ENCODE measurements at regions not wholly inside any gene's neighbourhood (a gene's known extent, or its start where the extent isn't known, plus 50 kb on each side); places are given as distances from the start of the nearest gene placed in this dataset.
"Not testable (repeated sequence)": the region's sequence is repeated elsewhere in the genome, so short reads cannot be mapped to it uniquely, and the experiment has no call there.

DNA sequence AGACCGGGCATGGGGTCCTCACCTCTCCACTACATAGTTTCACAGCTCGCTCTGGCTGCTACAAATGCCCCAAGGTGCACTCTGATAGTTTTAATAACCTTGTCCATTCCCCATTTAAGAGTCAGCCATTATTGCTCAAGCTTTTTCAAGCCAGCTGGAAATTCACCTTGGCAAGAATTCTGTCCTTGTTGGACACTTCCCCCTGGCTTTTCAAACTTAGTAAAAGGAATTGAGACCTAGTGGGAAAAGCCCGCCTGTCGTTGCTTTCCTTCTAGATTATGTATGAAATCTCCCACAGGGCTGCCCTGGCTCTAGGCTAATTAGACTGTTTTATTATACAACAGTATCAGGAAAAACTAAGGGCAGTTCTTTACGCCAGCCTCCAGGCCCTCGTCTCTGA, 293.7 kb upstream of the GADL1 start:
- no peak for DNase-seq

DNA sequence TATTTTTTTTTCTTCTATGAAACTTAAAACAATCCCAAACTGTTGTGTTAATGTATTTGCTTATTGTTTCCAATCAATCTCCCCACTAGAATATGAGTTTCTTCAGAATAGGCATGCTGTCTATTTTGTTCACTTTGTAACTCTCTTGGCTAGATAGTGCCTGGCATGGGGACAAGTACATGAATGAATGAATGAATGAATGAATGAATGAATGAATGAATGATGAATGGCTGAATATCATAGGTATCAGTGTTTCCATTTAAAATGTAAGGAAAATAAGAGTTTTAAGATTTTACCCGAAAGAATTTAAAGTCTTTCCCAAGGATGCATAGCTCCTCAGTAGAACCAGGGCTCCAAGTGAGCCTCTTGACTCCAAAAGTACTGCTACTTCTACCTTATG, 294.9 kb upstream of the GADL1 start:
- DNase-seq = no peak

DNA sequence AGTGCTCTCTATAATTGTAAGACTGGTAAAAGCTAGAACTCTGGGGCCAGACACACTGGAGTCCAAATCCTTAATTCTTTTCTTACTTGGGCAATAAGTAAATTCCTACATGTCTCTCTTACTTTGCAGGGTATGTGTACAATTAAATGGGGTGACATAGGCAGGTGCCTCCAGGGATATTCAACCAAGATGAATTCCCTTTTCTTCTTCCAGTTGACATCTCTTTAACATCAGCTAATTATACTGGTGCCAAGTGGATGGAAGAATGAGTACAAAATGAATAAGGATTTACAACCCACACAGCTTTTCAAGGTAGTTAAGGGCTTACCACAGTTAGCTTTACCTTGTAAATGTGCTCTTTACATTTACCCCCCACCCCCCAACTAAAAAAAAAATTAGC, 295.5 kb upstream of the GADL1 start:
- no peak for DNase-seq

DNA sequence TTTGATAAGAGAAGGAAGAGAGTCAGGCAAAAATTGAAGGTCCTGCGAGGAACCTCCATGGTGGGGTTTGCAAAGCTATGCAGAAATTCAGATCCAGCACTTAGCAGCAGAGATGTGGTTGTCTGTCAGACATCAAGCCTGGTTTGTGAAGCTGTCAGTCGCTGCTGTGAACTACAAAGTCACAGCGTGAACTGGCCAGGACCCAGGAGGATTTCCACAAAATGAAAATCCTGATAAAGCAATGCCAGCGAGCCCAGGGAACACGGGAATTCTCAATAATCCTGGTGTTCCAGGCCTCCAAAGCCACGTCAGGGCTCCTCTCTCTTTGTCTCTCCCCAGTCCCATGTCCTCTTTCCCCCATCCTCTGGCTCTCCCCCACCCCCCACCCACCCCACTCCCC, 296.9 kb upstream of the GADL1 start:
- DNase-seq = no peak

DNA sequence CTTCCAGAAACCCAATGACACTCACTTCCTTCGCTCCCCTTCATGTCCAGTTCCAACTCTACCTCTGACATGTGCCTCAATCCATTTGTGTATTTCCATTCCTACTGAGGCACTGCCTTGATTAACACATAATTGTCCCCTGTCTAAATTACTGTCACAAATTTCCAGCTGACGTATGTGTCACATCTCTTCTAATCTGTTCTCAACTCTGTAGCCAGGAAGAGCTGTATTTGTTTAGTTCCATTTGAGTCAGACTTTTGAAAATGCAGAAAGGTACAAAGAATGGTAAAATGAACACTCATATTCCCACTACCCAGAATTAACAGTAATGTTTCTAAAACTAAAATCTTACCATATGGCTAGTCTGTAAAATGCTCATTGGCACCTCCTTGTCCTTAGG, 299.0 kb upstream of the GADL1 start:
- no peak for DNase-seq

DNA sequence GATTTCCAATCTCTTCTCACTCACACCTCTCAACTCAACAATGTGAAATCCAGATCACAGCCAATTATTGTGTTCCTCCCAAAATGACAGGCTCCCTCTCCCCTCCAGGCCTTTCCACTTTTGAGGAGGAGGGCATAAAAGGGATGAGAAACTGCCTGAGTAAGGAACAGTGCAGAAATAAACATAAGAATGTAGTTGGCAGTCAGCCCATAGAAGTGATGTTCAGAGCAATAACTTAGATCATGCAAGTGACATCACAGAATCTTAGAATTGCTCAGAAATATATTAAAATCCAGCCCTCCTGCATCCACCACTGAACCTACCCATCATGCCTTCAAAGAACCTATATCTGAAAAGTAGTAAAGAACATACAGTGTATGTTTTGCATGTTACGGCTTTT, 299.4 kb upstream of the GADL1 start:
- no peak for DNase-seq

DNA sequence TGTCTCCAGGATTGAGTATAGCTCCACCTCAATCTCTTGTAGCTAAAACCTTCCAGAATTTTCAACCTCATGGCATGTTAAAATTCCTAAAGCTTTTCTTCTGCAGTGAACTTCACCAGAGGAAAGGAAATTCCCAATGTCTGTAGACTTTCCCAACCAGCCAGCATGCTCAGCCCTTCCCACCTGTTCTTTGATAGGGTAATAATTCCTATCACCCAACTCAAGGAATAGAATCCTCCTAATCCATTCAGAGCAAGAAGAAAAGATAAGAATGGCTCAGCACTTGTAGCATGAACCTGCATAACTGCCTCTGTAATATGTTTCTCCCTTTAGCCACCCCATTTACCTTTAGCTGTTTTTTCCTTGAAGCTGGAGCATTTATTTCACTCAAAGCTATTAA, 301.8 kb upstream of the GADL1 start:
- no peak for DNase-seq

DNA sequence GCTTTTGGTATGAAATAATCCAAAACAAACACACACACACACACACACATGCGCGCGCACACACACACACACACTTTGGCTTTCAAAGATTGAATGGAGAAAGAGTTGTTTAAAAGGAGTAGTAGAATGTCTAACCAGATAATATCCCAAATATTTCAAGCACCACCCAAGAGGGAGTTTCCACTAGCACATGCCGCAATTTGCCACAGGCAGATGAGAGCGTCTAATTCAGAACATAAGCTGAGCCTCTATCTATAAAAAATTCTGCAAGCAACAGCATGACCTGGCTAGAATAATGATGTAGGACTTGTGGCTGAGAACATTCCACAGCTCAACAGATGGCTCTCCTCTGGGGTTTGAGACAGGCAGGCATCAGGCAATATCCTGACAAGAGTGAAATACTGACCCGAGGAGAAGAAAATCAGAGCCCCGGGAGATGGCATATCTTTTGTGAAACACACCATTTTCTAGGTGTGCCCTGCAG, 302.5 kb upstream of the GADL1 start:
- no peak for DNase-seq

DNA sequence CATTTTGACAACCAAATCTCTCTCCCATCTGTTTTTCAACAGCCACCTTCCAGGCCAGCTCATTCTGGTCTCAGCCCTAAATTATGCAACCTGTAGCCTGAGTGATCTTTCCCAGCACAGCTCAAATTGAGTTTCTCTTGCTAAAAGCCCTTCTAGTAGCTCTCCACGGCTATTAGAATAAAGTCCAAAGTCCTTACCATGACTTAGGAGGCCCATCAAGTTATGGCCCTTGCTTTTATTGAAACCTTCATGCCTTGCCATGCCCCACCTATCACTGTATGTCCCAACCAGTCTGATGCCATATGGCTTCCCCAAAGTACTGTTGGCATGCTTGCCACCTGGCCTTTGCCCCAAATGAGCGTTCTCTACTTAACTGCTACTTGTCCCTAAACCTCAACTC, 303.5 kb upstream of the GADL1 start:
- no peak for DNase-seq

DNA sequence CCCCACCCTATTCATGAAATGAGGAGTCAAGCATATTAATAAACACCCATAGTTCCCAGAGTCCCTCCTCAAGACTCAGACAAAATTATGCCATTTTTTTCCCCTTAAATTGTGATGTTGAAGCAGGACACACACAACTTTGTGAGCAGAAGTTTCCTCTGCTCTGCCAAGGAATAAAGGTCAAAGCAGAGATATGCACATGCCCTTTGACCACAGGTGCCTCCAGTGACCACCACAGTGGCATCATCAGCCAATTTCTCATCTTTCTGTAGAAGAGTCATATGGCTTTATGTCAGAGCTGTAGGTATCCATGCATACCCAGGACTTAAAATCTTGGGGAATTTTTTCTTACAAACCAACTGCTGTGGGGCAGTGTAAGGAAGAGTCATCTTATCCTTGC, 304.4 kb upstream of the GADL1 start:
- no peak for DNase-seq

DNA sequence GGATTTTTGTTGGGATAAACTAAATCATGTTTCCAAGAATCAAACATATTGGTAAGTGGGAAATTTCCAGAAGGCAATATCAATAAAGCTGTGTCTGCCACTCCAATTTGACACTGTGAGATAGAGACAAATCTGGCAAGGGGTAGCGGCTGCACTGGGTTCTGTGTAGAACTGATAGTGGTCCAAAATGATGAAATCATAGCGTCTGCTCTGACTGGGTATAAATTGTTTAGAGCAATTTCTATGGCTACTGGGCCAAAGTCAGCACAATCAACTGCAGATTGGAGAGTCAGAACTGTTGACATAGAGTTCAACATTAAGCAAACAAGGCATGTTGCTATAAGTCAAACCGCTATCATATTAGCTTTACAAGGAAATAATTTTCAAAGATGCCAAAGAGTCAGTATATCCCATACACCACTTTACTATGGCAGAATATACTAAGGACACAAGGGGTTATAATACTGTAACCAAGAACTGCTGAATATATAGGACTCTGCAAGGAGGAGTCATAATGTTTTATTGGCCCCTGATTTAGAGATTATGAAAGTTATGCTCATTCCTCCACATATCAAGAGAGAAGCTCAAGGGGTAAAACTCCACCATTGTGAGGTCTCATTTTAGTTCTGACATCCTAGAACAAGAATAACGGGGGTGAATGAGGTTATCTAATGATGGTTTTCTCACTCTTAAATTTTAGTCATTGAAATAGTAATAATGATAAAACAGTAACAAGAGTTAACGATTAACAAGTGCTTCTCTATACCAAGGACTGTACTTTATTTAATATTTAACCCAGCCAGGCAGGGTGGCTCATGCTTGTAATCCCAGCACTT, 309.7 kb upstream of the GADL1 start:
- DNase-seq = no peak

DNA sequence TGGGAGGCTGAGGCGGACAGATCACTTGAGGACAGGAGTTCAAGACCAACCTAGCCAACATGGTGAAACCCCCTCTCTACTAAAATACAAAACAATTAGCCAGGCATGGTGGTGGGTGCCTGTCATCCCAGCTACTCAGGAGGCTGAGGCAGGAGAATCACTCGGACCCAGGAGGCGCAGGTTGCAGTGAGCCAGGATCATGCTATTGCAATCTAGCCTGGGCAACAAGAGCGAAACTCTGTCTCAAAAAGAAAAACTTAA, 310.3 kb upstream of the GADL1 start:
- not testable (repeated sequence) for DNase-seq

DNA sequence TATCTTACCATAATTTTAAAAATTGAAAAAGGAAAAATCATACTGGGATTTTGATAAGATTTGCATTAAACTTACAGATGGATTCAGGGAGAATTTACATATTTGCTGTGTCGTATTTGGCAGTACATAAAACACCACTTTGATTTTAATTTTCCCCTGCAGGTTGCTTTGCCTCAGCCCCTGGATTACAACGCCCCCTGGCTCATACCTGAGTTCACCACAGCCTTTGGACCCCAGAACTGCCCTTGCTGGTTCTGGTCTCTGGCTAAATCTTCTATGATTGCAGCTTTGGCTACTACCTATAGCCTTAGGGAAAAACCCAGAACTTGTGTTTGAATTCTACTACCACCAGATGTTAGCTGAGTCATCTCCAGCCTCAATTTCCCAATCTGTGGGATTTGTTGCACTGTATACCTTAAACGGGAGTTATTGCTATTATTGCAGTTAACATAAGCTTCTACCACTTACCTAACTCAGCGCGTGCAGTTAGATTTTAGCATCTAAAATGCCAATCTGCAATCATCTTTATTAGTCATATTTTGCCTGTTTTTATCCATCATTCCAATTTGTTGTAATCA, 315.7 kb upstream of the GADL1 start:
- no peak for DNase-seq

DNA sequence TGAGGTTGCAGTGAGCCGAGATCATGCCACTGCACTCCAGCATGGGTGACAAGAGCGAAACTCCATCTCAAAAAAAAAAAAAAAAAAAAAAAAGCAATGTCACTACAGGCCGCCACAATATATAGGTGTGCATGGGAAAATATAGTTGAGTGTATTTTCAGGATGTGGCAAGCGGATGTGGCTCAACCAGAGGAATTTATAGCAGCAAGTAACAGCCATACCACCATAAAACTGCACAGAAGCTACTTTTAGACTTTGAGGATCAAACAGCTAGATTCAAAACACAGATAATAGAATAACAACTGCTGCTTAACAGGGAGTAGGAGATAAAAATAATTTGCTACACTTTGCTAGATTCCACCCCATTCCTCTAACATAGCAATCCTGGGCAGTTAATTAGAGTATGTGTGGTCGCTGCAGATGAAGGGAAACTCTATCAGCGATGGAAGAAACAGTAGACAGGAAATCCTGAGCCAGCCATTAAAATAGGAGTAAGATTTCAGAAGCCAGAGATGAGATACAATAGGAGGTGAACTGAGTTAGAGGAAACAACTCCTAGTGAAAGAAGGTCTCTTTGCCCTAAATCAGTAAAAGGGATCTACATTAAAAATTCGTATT, 318.7 kb upstream of the STT3B start:
- peak; percentile 61 for DNase-seq

DNA sequence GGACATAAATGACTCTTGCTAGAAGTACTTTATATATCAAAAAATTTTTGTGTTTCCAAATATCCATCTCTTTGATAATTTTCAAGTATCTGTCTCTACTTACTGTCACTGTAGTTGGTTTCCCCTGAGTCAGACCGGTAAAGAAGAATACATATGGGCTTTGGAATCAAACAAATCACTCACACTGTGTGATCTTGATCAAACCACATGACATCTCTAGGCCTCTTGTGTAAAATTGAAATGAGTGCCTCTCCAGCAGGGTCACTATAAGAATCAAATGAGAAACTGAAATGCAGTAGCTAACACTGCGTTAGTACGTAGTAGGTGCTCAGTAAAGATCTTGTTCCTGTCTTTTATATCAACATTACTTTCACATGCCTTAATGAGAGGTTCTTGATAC, 314.6 kb upstream of the STT3B start:
- DNase-seq = no peak

DNA sequence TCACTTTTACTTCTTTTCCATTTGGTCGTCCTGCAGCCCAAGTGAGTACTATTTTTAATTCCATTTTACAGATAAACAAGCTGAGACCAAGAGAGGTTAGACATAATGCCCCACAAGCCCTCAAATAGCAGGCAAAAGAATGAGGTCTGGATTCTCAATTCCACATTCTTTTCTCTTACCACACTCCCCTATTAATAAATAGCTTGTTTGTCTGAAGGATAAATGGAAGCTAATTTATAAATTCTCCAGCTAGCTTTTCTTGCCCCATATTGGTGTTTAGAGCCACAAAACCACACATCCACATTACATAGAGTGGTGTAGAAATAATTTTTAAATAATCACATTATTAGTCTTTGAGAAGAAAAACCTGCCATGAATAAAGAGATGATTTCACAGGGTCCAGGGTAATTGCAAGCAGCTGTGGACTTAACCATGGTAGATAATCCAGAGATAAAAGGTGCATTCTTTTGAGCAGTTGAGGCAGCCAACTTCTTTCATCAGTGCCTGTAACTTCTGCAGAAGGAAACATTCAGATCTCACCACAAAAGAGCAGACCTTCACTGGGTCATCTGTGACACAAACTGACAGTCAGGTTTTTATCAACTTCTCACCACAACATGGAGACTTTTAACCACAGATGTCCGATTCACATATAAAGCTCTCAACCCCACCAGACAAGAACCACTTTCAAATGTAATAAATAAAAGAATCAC, 313.4 kb upstream of the STT3B start:
- DNase-seq = peak; percentile 29

DNA sequence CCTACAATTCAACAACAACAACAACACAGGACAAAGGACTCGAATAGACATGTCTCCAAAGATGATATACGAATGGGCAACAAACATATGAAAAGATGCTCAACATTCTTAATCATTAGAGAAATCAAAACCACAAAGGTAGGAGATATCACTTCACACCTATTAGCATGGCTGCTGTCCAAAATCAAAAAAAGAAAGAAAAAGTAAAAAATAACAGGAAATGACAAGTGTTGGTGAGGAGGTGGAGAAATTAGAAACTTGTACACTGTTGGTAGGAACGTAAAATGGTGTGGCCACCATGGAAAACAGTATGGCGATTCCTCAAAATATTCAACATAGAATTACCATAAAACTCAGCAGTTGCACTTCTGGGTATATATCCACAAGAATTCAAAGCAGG, 312.3 kb upstream of the STT3B start:
- DNase-seq = no peak

DNA sequence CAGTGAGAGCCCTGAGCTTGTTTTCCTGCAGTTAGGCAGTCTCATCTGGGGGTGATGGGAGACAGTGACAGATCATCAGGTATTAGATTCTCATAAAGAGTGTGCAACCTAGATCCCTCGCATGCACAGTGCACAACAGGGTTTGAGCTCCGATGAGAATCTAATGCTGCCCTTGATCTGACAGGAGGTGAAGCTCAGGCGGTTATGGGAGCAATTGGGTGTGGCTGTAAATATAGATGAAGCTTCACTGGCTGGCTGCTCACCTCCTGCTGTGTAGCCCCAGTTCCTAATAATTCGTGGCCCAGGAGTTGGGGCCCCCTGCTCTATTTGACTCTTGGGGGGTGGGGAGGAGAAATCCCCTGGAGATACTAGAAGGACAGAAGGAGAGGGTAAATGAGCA, 309.4 kb upstream of the STT3B start:
- DNase-seq = no peak

DNA sequence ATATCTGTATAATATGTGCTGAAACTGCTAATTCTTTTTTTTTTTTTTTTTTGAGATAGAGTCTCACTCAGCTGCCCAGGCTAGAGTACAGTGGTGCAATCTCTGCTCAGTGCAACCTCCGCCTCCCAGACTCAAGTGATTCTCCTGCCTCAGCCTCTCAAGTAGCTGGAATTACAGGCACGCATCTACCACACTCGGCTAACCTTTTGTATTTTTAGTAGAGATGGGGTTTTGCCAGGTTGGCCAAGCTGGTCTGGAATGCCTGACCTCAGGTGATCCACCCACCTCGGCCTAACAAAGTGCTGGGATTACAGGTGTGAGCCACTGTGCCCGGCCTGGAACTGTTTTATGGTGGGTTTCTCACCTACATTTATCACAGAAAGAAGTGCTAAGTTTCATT, 307.8 kb upstream of the STT3B start:
- DNase-seq = no peak

DNA sequence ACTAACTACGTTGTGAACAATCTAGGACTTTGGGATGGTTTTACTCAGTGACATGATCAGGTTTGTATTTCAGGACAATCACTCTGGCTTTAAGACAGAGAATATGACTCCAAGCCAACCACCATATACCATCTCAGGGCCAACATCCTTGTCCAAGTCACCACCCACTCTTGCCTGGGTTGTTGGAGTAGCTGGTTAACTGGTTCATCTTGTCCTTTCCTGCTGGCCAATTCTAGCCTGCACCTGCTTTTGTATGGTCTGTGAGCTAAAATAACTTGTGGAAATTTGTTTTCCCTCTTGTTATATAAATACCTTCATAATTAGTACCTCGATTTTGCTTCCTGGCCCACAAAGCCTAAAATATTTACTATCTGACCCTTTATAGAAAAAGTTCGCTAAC, 306.8 kb upstream of the STT3B start:
- peak; percentile 50 for DNase-seq

DNA sequence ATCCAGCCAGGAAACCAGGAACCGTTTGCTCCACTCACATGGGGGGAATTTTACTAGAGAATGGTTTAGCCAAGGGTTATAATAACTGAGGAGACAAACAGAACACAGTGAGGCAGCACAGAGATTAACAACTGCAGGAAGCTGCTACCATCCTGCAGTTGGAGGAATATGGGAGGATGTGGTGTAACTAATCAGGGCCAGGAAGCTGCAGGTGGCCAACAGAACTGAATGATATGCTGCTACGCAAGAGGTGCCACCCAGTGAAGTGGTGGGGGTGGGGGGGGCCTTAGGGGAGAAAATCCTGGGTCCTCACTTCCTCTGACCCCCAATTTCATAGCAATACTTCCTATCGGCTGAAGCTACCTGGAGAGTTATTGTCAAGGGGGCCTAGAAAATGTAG, 306.4 kb upstream of the STT3B start:
- peak; percentile 84 for DNase-seq

DNA sequence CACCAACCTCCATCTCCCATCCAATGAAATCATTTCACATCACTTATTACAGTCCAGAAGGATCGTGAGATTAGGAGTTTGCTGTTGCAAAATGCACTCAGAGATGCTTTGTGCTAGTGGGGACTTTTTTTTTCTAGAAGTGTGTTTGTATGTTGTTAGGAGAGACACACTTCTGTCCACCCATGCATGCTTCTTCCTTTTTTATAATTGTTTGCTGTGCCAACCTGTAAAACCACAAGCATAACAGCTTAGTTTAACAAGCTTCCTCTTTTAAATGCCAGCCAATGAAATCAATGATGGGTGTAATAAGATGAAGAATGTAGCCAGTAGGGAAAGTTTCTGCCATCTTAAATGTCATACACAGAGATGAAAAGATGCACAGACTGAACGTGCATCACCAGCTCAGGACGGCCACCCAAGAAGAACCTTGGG, 305.6 kb upstream of the STT3B start:
- DNase-seq = peak; percentile 66

DNA sequence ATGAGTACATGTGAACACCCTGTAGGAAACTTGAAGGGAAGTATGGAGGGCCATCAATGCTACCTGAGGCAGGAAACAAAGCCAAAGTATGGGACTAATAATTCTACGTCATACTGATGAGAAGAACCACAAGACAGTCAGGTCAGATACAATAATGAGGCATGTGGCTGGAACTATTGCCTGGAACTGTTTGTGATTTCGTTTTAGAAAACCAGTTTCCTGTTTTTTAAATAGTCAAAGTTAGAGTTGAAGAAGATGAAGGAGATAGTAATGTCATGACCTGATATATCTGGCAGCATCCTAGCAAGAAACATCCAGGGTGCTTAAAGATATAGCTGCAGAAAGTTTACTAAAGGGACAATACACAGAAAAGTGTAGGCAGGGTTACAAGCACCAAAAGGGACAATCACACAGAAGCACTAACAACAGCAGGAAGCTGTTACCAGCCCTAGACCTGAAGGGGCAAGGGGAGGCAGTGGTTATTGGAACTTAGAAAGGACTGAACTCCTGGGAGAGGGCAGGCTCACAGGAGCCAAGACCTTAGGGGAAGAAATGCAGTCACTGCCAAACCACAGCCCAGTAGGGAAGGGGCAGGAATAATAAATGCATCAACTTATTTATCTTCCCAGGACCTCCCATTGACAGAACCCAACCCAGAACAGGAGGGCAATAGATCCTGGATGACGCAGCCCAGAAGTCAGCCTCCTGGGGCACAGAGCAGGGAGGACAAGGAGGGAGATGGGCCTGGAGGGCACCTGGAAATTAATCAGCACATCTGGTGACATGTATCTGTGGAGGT, 302.1 kb upstream of the STT3B start:
- no peak for DNase-seq
